ENCODE measurements at regions not wholly inside any gene's neighbourhood (a gene's known extent, or its start where the extent isn't known, plus 50 kb on each side); places are given as distances from the start of the nearest gene placed in this dataset.

GRCh38 chr6:50236164-50236563 lies 186.4 kb upstream of the DEFB112 start:
- DNase-seq, result no peak

- DNase-seq, result no peak
Observed at GRCh38 chr6:50239853-50240252, 190.1 kb upstream of the DEFB112 start.

GRCh38 chr6:50240986-50241385 lies 191.3 kb upstream of the DEFB112 start:
- DNase-seq, result no peak

- DNase-seq, result no peak
Observed at GRCh38 chr6:50249493-50249892, 199.8 kb upstream of the DEFB112 start.

- no peak for DNase-seq
Observed at GRCh38 chr6:50257322-50257721, 207.6 kb upstream of the DEFB112 start.

GRCh38 chr6:50259903-50260302 lies 210.2 kb upstream of the DEFB112 start:
- DNase-seq, result no peak

- DNase-seq, result no peak
Observed at GRCh38 chr6:50264995-50265571, 215.4 kb upstream of the DEFB112 start.

GRCh38 chr6:50270415-50270814 lies 220.7 kb upstream of the DEFB112 start:
- no peak for DNase-seq

- DNase-seq, result no peak
Observed at GRCh38 chr6:50271266-50271665, 221.5 kb upstream of the DEFB112 start.

GRCh38 chr6:50271817-50272216 lies 222.1 kb upstream of the DEFB112 start:
- DNase-seq, result no peak

GRCh38 chr6:50272611-50273010 lies 222.9 kb upstream of the DEFB112 start:
- no peak for DNase-seq

GRCh38 chr6:50276771-50277261 lies 227.1 kb upstream of the DEFB112 start:
- DNase-seq, result no peak

- DNase-seq, result no peak
Observed at GRCh38 chr6:50277774-50278173, 228.0 kb upstream of the DEFB112 start.

GRCh38 chr6:50278663-50279062 lies 228.9 kb upstream of the DEFB112 start:
- DNase-seq, result no peak

GRCh38 chr6:50285735-50286134 lies 236.0 kb upstream of the DEFB112 start:
- DNase-seq, result no peak

- no peak for DNase-seq
Observed at GRCh38 chr6:50288241-50288640, 238.5 kb upstream of the DEFB112 start.

GRCh38 chr6:50288881-50289280 lies 239.2 kb upstream of the DEFB112 start:
- no peak for DNase-seq

- DNase-seq, result no peak
Observed at GRCh38 chr6:50289366-50289765, 239.6 kb upstream of the DEFB112 start.

- DNase-seq, result no peak
Observed at GRCh38 chr6:50301307-50301706, 251.6 kb upstream of the DEFB112 start.

- DNase-seq, result no peak
Observed at GRCh38 chr6:50305660-50306059, 255.9 kb upstream of the DEFB112 start.

GRCh38 chr6:50318536-50318935 lies 268.8 kb upstream of the DEFB112 start:
- DNase-seq, result no peak

- DNase-seq, result no peak
Observed at GRCh38 chr6:50330347-50330746, 280.6 kb upstream of the DEFB112 start.

GRCh38 chr6:50330963-50331362 lies 281.2 kb upstream of the DEFB112 start:
- no peak for DNase-seq

GRCh38 chr6:50333696-50334095 lies 284.0 kb upstream of the DEFB112 start:
- DNase-seq, result no peak

GRCh38 chr6:50337532-50338122 lies 287.9 kb upstream of the DEFB112 start:
- DNase-seq, result no peak
